ENCODE measurements at regions not wholly inside any gene's neighbourhood (a gene's known extent, or its start where the extent isn't known, plus 50 kb on each side); places are given as distances from the start of the nearest gene placed in this dataset.

GRCh38 chr3:152997526-152997925 is 162.6 kb downstream of the P2RY1 start:
- TF ChIP-seq CTCF (conservative IDR thresholded peaks at IDR 0.05 in 1 of 2, IDR thresholded peaks at IDR 0.05 in 1 of 2; ENCODE audit: low read depth in 1 of 2, low read length in 2 of 2), result no peak
- TF ChIP-seq EZH2 (IDR thresholded peaks at IDR 0.05; ENCODE audit: low read length, missing control alignments), result no peak

All from fibroblast of lung (primary cell).